ENCODE measurements at regions not wholly inside any gene's neighbourhood (a gene's known extent, or its start where the extent isn't known, plus 50 kb on each side); places are given as distances from the start of the nearest gene placed in this dataset.
"Not testable (repeated sequence)": the region's sequence is repeated elsewhere in the genome, so short reads cannot be mapped to it uniquely, and the experiment has no call there.

DNA sequence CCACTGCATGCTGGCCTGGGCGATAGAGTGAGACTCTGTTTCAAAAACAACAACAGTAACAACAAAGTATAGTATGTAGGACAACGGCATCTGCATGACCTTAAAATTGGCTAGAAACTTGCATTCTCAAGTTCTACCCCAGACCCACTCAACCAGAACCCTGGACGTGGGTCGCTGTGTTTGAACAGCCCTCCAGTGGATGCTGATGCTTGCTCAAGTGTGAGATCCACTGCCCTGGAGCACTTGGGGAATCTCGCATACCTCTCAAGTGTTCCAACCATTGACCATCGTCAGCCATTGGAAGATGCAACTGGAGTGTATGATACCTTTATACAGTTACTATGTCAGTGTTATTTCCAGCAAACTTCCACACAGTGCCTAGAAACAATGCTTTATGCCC is 435.9 kb downstream of the DCDC2C start:
- DNase-seq (ENCODE audit: low read depth in 3 of 3), result no peak

DNA sequence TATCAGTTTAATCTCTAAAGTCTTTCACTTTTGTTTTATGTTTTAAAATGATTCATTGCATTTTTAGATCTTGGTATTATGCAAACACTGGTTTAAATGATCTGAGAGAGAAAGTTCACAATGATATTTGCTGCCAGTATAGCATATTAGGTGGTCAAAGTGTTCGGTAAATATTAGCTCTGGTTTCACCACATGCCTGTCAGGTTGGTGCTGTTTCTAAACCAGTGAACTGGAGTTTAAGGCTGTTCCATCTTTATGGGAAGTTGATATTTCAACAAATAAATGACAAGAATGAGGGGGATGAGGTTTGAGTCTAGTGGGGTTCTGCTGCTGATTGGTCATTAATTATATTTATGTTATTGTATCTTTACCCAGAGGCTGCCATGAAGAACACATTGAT is 436.4 kb downstream of the DCDC2C start:
- no peak for DNase-seq (ENCODE audit: low read depth in 3 of 3)

DNA sequence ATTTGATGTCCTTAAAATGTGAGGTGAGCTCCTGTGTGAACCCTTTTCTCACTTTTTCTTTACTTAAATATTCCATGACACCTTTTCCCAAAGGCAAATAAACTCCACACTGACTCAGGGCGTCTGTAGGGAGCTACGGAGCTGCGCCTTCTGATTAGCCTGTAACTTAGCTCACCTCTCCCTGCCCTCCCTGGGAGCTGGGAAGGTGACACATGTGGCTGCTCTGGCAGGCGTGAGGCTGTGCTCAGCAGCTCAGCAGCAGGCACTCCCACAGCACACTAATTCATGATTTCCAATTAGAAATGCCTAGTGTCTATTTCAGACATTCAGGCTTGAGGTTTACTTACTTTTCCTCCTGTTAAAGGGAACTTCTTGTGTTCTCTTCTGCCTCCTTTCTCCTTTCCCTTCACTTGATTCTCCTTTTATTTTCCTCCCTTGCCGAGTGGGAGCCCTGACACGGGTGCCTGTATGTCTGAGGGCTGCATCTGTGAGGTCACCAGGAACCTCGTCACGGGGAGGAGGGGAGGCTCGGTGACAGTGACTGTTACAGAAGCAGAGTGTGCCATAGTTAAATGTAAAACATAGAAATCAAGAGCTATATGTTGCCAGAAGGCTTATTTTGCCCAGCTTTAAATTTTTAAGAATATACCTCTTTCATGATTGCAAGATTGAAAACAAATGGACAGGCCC is 437.1 kb downstream of the DCDC2C start:
- DNase-seq (ENCODE audit: low read depth in 3 of 3), result no peak

DNA sequence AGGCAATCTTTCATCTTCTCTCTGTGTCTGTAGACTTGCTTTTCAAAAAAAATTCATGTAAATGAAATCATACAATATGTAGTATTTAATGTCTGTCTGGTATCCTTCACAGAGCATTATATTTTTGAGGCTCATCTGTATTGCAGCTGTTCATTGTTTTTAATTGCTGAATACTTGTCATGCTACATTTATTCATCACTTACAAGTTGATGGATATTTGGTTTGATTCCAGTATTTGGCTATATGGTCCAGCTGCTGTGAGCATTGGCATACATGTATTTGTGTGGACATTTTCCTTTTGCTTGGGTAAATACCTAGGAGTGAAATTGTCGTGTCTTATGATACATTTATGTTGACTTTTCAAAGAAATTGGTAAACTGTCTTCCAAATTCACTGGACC is 441.4 kb downstream of the DCDC2C start:
- no peak for DNase-seq (ENCODE audit: low read depth in 3 of 3)

DNA sequence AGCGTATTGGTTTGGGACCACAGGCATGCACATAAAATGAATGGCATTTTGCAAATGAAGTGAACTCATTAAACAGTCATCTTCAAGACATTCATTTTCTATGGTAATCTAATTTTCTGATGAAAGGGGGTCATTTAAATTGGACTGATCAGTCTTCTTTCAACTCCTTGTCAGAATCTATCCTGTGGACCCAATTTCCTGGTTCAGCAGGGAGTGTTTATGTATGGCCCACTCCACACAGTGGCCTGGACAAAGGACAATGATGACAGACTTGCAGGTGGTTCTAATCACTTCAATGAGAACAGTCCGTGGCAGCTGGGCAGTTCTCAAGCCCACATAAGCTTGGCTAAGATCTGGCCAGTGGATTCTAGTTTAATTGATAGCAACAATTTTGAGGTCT is 448.1 kb downstream of the DCDC2C start:
- DNase-seq (ENCODE audit: low read depth in 3 of 3), result no peak

DNA sequence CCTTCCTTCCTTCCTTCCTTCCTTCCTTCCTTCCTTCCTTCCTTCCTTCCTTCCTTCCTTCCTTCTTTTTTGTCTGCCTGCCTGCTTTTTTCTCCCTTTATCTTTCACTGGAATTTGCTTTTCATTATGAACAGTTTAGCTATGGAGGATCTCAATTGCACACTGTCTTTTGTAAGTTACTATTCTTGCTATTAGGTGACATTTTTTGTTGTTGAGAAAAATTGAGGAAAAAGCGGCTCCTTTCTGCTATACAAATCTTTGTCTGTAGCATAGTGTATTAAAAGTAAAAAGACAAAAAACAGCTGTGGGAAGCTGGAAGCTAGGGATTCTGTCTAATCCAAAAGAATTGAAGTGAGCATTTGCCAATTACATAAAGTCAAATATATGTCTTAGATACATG is 448.7 kb downstream of the DCDC2C start:
- no peak for DNase-seq (ENCODE audit: low read depth in 3 of 3)

DNA sequence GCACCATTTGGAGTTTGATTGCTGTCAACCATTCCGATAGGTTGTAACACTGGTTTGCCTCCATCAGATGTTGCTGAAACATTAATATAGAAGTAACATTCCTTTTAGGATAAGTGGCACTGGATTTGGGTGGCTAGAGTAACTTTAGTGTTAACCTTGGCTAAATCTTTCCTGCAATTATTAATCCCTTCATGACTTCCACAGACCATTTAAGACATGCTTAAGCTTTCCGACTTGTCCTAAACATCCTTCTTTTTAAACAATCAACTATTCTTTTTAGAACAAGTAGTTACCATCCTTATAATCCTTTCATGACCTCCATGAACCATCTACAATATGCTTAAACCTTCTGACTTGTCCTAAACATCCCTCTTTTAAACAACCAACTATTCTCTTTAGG is 465.5 kb downstream of the DCDC2C start:
- DNase-seq (ENCODE audit: low read depth in 3 of 3), result no peak

DNA sequence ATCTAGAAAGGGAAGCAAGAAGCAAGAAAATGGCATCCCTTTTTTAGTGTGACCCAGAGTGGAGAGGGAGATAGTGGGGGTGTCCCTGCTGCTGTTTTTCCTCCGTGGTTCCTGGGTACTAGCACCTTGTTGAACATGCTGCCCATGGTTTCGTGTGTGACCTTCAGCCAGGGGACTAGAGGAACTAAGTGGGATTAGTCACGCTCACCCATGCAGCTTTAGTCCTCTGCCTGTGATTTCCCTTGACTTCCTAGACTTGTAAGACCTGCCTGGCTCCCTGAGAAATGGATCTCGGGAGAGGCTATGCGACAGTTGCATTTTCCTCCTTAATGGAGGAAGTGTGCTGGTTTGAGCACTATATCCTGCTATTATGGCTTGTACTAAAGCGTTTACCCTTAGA is 471.4 kb downstream of the DCDC2C start:
- DNase-seq (ENCODE audit: low read depth in 3 of 3), result no peak

DNA sequence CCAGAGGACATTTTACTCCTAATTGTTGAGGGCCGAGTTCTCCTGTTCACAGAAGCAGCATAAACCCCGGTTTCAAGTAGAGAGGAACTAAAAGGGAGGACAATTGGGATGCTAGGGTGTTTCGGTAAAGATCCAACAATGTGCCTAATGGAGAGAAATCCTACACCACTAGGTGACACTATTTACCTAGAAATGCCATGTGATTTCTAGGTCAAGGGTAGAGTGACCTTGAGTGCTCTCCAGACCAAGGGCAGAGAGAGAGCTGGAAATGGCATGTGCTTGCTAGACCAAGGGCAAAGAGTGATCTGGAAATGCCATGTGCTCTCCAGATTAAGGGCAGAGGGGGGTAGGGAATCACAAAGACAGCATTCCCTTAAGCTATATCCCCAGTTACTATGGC is 472.0 kb downstream of the DCDC2C start:
- no peak for DNase-seq (ENCODE audit: low read depth in 3 of 3)

DNA sequence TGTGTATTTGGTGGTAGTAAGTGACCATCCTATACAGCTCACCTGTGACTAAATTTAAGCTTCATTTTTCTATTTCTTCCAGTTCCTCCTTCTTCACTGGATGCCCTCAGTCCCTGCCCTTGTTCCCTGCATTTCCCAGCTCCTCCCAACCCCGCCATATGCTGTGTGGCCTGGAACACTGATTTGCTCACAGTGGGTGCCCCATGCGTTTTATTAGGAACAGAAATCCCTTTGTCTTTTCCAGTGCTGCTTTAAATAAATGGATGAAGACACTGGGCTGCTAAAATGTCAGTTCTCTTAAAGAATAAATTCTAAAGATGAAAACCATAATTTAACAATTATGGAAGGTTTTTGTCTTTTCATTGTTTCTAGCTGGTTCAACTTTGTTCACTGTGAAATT is 477.3 kb downstream of the DCDC2C start:
- no peak for DNase-seq (ENCODE audit: low read depth in 3 of 3)

DNA sequence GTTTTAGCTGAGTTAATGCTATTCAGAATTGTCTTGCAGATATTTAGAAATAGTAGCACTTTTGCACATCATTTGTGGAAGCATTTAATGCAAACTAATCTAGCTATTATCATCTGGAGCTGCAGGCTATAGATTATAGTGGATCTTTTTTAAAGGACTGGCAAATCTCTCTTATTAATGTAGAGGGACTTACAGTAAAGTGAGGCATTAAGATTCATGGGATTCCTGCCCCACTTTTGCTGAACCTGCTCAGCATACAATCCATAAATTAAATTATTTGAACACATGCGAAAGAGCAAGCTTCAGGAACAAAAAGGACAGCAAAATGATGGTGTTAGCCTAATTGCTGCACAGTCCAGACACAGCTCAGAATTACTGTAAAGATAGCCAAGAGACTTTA is 477.7 kb downstream of the DCDC2C start:
- no peak for DNase-seq (ENCODE audit: low read depth in 3 of 3)

DNA sequence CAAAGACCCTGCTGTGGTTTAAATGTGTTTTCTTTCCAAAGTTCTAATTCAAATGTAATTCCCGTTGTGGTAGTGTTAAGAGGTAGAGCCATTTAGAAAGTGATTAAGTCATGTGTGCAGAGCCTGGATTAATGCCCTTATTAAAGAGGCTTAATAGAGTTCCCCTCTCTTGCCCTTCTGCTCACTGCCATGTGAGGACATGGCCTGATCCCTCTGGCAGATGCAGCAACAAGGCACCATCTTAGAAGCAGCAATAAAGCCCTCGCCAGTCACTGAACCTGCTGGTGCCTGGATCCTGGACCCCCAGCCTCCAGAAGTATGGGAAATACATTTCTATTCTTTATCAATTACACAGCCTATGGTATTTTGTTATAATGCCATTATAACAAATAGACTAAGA is 485.2 kb downstream of the DCDC2C start:
- no peak for DNase-seq (ENCODE audit: low read depth in 3 of 3)

DNA sequence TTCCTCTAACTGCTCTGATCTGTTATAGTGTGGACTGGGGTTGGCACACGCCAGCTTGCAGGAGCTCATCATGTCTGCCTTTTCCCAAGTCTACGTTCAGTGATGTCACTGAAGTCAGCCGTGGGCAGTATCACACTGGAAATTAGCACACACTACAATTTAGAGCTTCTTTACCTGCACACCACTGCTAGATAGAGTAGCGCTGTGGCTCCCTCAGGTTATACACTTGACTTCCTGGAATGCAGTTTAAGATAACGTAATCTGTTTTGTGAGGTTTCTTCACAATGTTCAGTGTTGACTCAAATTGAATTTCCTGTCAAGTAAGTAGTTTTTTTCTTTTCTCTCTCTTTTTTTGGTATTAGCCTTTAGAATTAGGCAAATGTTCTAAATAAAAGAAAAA is 487.2 kb downstream of the DCDC2C start:
- no peak for DNase-seq (ENCODE audit: low read depth in 3 of 3)

DNA sequence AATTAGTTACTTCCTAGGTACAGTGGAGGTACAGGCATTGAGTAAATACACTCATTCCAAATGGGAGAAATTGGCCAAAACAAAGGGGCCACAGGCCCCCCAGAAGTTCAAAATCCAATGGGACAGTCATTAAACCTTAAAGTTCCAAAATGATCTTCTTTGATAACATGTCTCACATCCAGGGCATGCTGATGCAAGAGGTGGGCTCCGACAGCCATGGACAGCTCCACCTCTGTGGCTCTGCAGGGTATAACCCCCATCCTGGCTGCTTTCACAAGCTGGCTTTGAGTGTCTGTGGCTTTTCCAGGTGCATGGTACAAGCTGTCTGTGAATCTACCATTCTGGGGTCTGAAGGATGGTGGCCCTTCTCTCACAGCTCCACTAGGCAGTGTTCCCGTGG is 488.7 kb downstream of the DCDC2C start:
- DNase-seq (ENCODE audit: low read depth in 3 of 3), result no peak

DNA sequence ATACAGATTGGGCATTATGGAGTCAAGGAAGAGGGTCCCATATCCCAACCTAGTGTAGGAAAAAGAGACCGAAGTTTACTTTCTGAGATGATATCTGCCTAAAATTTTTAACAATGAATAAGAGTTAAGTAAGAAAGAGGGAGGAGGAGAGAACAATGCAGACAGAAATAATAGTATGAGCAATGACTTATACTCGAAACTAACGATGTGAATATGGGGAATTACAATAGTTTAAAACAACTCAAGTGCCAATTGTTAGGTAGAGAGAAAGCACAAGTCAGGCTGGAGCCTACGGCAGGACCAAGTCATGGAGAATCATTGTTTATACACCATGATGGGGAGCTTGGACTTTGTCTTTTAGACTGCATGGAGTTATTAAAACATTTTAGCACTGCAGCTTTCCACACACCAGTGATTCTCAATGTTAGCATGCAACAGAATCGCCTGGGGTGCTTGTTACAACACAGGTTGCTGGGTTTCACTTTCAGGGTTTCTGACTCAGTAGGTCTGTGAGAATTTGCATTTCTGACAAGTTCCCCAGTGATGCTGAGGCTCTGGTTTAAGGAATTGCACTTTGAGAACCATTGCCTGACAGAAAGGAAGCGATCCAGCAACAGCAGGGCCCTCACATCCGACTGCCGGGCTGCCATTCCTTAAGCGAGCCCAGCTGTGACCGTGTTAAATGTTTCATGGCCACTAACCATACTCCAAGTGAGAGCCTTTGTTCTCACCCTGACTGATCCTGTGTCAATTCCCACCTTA is 511.2 kb downstream of the DCDC2C start:
- DNase-seq (ENCODE audit: low read depth in 3 of 3), result no peak

DNA sequence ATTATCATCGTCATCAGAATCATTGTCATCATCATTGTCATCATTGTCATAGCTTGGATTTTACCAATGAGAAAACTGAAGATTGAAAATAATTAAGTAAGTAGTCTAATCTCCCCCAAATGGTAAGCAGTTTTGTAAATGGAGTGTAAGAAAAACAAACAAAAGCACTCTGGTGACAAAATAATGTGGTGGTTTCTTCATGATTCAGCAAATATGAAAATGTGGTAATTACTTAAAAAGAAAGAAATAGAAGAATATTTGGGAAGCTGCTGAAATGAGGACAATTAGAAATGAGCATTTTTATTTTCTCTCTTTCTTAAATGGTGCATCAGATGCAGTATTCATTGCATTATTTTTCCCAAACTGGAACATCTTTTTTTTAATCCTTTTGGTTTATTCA is 514.4 kb downstream of the DCDC2C start:
- no peak for DNase-seq (ENCODE audit: low read depth in 3 of 3)

DNA sequence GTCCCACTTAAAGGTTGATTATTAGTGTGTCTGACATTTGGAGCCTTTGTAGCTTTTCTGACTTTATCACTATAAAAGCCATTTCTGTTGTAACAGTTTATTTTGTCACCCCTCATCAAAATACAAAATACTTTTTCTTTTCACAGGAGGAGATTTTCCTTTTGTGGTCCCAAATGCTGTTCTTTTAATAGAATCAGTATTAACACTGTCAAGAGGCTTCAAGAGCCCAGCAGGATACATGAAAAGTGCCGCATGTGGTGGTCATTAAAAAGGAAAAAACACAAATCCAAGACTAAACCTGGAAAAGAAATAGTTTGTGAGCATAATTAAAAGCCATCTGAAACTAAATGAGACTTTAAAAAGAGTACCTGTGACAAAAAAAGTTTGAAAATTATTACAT is 515.7 kb downstream of the DCDC2C start:
- DNase-seq (ENCODE audit: low read depth in 3 of 3), result no peak

DNA sequence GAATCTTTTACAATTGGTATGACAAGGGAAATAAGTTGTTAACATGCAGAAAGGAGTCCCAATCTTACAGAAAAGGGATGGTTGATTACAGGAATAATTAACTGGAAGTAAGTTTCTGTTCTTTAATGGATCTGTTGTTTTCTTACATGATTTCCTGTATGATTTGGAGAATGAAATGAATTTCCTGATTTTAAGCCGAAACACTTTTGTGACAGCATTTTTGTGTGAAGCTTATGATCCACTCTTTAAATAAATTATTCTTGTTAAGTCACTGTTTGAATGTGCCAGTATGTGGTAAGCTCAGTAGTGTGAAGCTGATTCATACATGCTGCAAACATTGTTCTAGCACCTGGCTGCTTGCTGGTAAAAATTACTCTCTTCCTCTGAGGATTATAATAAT is 516.2 kb downstream of the DCDC2C start:
- no peak for DNase-seq (ENCODE audit: low read depth in 3 of 3)

DNA sequence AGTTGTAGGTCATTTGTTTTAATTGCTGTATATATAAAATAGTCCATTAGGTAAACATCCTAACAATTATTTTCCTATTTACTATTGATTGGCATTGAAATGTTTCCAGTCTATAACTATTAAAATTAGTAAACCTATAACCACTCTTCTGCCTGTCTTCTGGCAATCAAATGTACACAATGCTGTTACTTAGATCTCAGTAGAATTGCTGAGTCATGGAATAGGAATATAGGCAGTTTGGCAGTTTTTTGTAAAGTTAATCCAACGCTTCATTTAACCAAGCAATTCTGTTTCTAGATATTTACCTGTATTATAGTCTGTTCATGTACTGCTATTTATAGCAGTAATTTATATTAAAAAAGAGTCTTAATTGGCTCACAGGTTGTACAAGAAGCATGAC is 518.1 kb downstream of the DCDC2C start:
- DNase-seq (ENCODE audit: low read depth in 3 of 3), result no peak

DNA sequence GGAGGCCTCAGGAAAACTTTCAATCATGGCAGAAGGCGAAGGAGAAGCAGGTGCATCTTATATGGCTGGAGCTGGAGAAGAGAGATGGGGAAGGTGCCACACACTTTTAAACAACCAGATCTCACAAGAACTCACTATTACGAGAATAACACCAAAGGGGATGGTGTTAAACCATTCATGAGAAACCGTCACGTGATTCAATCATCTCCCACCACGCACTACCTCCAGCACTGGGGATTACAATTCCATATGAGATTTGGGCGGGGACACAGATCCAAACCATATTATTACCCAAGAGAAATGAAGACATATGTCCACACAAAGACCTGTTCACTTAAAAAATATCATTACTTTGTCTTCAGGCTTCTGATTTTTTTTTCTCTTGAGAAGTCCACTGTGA is 518.5 kb downstream of the DCDC2C start:
- DNase-seq (ENCODE audit: low read depth in 3 of 3), result no peak

DNA sequence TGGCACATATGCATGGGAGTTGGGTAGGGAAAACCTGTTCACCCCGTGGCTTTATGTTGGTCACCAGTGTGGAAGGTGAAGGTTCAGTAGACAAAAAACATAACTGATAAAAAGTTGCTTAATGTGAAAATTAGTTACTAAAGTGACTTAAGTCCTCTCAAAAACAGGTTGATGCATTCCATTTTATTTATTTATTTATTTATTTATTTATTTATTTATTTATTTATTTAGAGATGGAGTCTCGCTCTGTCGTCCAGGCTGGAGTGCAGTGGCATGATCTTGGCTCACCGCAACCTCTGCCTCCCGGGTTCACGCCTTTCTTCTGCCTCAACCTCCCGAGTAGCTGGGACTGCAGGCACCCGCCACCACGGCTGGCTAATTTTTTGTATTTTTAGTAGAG is 541.0 kb downstream of the DCDC2C start:
- DNase-seq (ENCODE audit: low read depth in 3 of 3), result not testable (repeated sequence)

DNA sequence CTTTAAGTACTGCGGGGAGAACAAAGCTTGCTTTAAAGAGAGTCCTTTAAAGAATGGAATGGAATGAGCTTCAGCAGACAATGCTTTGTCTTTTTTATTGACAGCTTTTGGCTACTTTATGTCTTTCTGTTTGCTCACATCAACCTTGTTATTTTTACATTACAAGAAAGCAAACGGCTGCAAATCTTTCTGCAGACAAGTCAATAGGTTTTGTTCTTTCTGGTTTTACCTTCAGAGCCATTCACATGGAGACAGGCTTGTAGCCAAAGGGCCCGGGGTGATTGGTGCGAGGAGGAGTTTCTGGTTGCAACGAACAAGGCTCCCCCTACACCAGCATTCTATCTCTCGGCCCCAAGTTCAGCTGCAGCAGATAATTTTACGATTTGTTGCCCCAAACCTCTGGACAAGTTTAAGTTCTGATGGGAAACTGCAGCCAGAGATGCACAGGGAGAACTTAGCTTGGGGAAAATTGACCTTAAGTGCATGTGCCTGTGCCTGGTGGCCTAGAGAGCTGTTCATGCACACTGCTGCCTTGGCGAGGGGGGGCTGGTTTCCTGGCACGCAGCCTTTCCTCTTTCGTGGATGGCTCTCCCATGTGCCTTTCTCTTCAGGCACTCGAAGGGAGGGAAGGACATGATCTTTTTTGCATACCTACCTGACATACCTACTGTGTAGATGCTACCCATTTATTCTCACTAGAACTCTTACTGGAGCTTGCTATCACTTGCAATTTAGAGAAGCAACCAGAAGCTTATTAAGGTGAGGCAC is 543.2 kb downstream of the DCDC2C start:
- DNase-seq (ENCODE audit: low read depth in 3 of 3), result no peak

DNA sequence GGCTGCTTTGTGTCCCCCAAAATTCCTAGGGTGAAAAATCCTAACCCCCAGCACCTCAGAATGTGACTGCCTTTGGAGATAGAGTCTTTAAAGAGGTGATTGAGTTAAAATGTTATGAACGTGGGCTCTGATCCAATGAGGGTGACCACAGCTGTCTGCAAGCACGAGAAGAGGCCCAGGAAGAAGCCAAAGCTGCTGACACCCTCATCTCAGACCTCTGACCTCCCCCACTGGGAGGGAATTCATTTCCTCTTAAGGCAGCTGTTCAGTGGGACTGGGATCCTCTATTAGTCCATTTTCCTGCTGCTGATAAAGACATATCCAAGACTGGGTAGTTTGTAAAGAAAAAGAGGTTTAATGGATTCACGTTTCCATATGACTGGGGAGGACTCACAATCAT is 544.4 kb downstream of the DCDC2C start:
- no peak for DNase-seq (ENCODE audit: low read depth in 3 of 3)
